H1 (cell line): ENCODE measurements at regions not wholly inside any gene's neighbourhood (a gene's known extent, or its start where the extent isn't known, plus 50 kb on each side); places are given as distances from the start of the nearest gene placed in this dataset.

Experiments used
- CBX8 ChIP-seq: fragments of 300-800, 300-1000 bp; sonication (generic); IDR thresholded peaks from 2 replicates; pipeline ENCODE4 v1.7.1; 2016; ENCODE audit warnings: low read depth, low read length, borderline replicate concordance
- CTBP2 ChIP-seq: IDR thresholded peaks from 2 replicates; pipeline ENCODE4 v1.7.0; 2011; ENCODE audit warnings: borderline replicate concordance, mild to moderate bottlenecking, moderate library complexity, mixed read lengths, low read length; ENCODE audit not compliant: insufficient read depth, insufficient read length
- HDAC2 ChIP-seq, 2 experiments: fragments of 300-600 bp in 1 of 2; sonication (generic) in 1 of 2; IDR thresholded peaks; 2 replicates each; pipeline ENCODE4 v1.6.1; 2011 to 2012; ENCODE audit warnings: low read depth in 2 of 2, low read length in 2 of 2, mild to moderate bottlenecking in 2 of 2, moderate library complexity in 2 of 2, borderline replicate concordance in 1 of 2, inconsistent platforms in 1 of 2
- POU5F1 ChIP-seq: IDR thresholded peaks from 2 replicates; pipeline ENCODE4 v1.6.1; 2011; ENCODE audit warnings: low read depth, mild to moderate bottlenecking, low read length, moderate library complexity
- RNF2 ChIP-seq: fragments of 200-900, 300-1000 bp; sonication (generic); IDR thresholded peaks from 2 replicates; pipeline ENCODE4 v1.7.1; 2016; ENCODE audit warnings: borderline replicate concordance, low read depth, mild to moderate bottlenecking, antibody characterized with exemption, low read length; ENCODE audit not compliant: poor library complexity, severe bottlenecking; ENCODE audit errors: missing control alignments
- RXRA ChIP-seq: IDR thresholded peaks from 2 replicates; pipeline ENCODE4 v1.6.1; 2011; ENCODE audit warnings: low read depth, mild to moderate bottlenecking, low read length, moderate library complexity; ENCODE audit not compliant: insufficient read depth
- SIRT6 ChIP-seq: IDR thresholded peaks from one replicate; pipeline ENCODE4 v1.7.1; 2012; ENCODE audit warnings: low read length, inconsistent platforms
- TAF7 ChIP-seq: optimal IDR thresholded peaks from 2 replicates; pipeline ENCODE3; 2011; ENCODE audit warnings: low read depth, mild to moderate bottlenecking, inconsistent platforms, low read length, moderate library complexity, borderline replicate concordance

DNA sequence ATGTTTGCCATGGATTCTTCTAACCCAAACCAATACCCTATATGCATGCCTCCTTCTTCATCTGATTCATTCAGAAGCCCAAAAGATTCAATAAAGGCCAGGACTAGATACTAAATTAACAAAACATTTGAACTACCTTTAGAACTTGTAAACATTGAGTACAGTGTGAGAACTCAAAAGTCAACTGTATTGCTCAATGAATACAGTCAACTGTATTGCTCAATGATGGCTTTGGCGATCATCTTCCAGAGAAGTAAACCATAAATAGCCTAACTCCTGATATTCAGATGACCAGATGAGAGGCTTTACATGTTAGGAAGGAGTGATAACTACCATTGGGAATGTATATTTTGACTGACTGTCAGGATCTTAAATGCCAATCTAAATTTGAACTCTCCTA lies 206.5 kb upstream of the ITGA4 start (continued):
- no peak for TF ChIP-seq RNF2
- TF ChIP-seq CBX8 = no peak
- no peak for TF ChIP-seq SIRT6
- no peak for TF ChIP-seq RXRA
- TF ChIP-seq HDAC2 (IDR thresholded peaks at IDR 0.05; ENCODE audit: borderline replicate concordance in 1 of 2, low read depth in 2 of 2, low read length in 2 of 2) = no peak
- no peak for TF ChIP-seq POU5F1
- no peak for TF ChIP-seq CTBP2
- TF ChIP-seq TAF7 = no peak
